Cardiac muscle cell (in vitro differentiated cells and primary cell): ENCODE measurements at regions not wholly inside any gene's neighbourhood (a gene's known extent, or its start where the extent isn't known, plus 50 kb on each side); places are given as distances from the start of the nearest gene placed in this dataset.

ENCODE experiments used
- DNase-seq, 2 donors: peaks; one replicate each; pipeline versions ENCODE4 v3.0.0 to v3.0.0-alpha.2; 2010 to 2017; ENCODE audit warnings: low read depth in 1 of 2, low spot score in 1 of 2
- H3K27ac ChIP-seq: fragments of 200-600 bp; sonication (generic); 2 replicates; pipeline ENCODE4 v1.5.1; 2016
- H3K27me3 ChIP-seq: fragments of 200-600 bp; sonication (generic); 2 replicates; pipeline ENCODE4 v1.6.0; 2016; ENCODE audit warnings: control low read depth
- H3K36me3 ChIP-seq: fragments of 200-600 bp; sonication (generic); 2 replicates; pipeline ENCODE4 v1.5.1; 2016; ENCODE audit warnings: control low read depth
- H3K4me1 ChIP-seq: fragments of 200-600 bp; sonication (generic); 2 replicates; pipeline ENCODE4 v1.8.1; 2017; ENCODE audit warnings: low read depth, mild to moderate bottlenecking, mixed run types
- H3K4me3 ChIP-seq: fragments of 200-600 bp; sonication (generic); 2 replicates; pipeline ENCODE4 v1.5.1; 2016; ENCODE audit warnings: mild to moderate bottlenecking
- H3K9me3 ChIP-seq: fragments of 200-600 bp; sonication (generic); 2 replicates; pipeline ENCODE4 v1.5.1; 2017; ENCODE audit warnings: low read depth, mild to moderate bottlenecking, control low read depth
- TF ChIP-seq, protein P1 (sequence below): IDR thresholded peaks from 2 replicates; pipeline ENCODE4 v1.5.1; 2012; ENCODE audit warnings: low read depth, mild to moderate bottlenecking, low read length

DNA sequence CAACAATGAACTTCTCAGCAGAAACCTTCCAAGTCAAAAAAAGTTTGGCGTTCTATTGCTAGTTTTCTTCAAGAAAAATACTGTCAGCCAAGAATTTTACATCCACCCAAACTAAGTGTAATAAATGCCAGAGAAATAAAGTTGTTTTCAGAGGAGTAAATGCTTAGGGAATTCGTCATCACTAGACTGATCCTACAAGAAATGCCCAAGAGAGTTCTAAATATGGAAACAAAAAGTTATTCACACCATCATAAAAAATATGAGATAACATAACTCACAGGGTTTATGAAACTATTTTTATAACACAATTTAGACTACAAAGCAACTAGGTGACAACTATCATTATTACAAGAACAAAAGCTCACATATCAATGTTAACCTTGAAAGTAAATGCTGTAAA is 259.5 kb upstream of the GABRA2 start:
- H3K4me1 ChIP-seq: no peaks in the 10 kb centered on the region
- H3K9me3 ChIP-seq: no peaks in the 10 kb centered on the region
- peak in 1 of 2 donors; percentile 1 for DNase-seq
- no peak overlapping the region for H3K4me3 ChIP-seq
- H3K27me3 ChIP-seq: no peaks in the 10 kb centered on the region
- no peaks in the 10 kb centered on the region for H3K36me3 ChIP-seq
- TF ChIP-seq, protein P1, sequence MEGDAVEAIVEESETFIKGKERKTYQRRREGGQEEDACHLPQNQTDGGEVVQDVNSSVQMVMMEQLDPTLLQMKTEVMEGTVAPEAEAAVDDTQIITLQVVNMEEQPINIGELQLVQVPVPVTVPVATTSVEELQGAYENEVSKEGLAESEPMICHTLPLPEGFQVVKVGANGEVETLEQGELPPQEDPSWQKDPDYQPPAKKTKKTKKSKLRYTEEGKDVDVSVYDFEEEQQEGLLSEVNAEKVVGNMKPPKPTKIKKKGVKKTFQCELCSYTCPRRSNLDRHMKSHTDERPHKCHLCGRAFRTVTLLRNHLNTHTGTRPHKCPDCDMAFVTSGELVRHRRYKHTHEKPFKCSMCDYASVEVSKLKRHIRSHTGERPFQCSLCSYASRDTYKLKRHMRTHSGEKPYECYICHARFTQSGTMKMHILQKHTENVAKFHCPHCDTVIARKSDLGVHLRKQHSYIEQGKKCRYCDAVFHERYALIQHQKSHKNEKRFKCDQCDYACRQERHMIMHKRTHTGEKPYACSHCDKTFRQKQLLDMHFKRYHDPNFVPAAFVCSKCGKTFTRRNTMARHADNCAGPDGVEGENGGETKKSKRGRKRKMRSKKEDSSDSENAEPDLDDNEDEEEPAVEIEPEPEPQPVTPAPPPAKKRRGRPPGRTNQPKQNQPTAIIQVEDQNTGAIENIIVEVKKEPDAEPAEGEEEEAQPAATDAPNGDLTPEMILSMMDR: no peak
- H3K27ac ChIP-seq: no peak overlapping the region

DNA sequence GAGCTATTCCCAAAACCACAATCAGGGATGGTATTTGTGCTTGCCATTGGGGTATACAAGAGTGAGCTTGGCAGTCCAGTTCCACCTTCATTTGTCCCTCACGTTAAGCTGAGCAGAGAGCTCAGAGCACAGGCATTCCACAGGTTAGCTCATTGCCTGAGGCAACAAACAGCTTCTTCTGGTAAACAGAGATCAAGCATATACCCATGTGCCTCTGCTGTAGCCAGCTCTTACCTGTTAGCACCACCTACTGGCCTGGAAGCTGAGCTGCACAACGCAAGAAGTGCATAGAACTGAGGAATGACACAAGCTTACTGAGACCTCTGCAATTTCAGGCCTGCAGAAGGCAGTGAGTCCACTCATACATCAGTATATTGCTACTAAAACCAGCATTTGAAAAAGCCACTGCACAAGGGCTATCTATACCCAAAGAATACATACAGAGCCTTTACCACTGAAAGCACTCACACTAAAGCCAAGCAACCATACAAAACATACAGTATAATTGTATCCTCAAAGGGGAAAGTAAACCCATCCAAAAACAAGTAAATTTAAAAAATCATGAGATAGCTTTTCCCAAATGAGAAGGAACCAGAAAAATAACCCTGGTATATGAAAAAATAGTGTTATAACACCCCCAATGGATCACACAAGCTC is 258.3 kb upstream of the GABRA2 start:
- TF ChIP-seq, protein P1: peak; percentile 71
- Histone ChIP-seq H3K4me3 (no peak overlapping the region), H3K9me3 (no peaks in the 10 kb centered on the region), H3K4me1 (no peaks in the 10 kb centered on the region), H3K27ac (no peak overlapping the region), H3K36me3 (no peaks in the 10 kb centered on the region), H3K27me3 (no peaks in the 10 kb centered on the region)
- DNase-seq: peak; percentile 35 to 69

DNA sequence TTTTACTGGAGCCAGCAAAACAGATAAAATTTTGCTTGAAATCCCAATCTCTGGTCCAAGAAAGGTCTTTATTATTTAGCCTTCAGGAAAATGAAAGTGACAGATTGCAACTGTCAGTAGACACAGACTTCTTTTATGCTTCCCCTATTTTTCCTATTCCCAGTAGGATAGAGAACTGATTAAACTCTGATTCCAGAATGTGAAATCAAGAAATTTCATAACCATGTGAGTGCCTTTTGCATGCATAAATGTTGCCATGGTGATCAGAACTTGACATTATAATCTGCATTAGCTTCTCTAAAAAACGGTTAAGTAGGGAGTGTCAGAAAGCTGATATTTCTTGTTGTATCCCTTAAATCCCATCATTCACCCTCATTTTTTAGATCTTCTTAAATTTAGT is 255.2 kb upstream of the GABRA2 start:
- H3K36me3 ChIP-seq: no peaks in the 10 kb centered on the region
- H3K4me1 ChIP-seq: no peaks in the 10 kb centered on the region
- H3K27ac ChIP-seq: no peak overlapping the region
- no peaks in the 10 kb centered on the region for H3K9me3 ChIP-seq
- H3K27me3 ChIP-seq: no peaks in the 10 kb centered on the region
- DNase-seq: no peak
- no peak overlapping the region for H3K4me3 ChIP-seq
- TF ChIP-seq, protein P1: no peak
